NB4 (cell line): ENCODE measurements at regions not wholly inside any gene's neighbourhood (a gene's known extent, or its start where the extent isn't known, plus 50 kb on each side); places are given as distances from the start of the nearest gene placed in this dataset.
"Not testable (repeated sequence)": the region's sequence is repeated elsewhere in the genome, so short reads cannot be mapped to it uniquely, and the experiment has no call there.

Experiments
- DNase-seq: peaks from one replicate; pipeline ENCODE4 v3.0.0; 2010; ENCODE audit warnings: low read depth
- H3K4me3 ChIP-seq: one replicate; pipeline ENCODE4 v1.5.1; 2011; ENCODE audit warnings: mild to moderate bottlenecking, low read depth, low read length, moderate library complexity
- MYC ChIP-seq: IDR thresholded peaks from 2 replicates; pipeline ENCODE4 v1.6.1; 2011; ENCODE audit warnings: low read depth, low read length
- POLR2A ChIP-seq: IDR thresholded peaks from 2 replicates; pipeline ENCODE4 v1.6.1; 2011; ENCODE audit warnings: mild to moderate bottlenecking; ENCODE audit not compliant: insufficient read length; ENCODE audit errors: extremely low read depth
- TF ChIP-seq, protein P1 (sequence below): IDR thresholded peaks from one replicate; pipeline ENCODE4 v1.5.1; 2012; ENCODE audit warnings: low read depth, low read length
- TF ChIP-seq, protein P2 (sequence below): IDR thresholded peaks from 2 replicates; pipeline ENCODE4 v1.6.1; 2011; ENCODE audit warnings: low read depth, low read length

DNA sequence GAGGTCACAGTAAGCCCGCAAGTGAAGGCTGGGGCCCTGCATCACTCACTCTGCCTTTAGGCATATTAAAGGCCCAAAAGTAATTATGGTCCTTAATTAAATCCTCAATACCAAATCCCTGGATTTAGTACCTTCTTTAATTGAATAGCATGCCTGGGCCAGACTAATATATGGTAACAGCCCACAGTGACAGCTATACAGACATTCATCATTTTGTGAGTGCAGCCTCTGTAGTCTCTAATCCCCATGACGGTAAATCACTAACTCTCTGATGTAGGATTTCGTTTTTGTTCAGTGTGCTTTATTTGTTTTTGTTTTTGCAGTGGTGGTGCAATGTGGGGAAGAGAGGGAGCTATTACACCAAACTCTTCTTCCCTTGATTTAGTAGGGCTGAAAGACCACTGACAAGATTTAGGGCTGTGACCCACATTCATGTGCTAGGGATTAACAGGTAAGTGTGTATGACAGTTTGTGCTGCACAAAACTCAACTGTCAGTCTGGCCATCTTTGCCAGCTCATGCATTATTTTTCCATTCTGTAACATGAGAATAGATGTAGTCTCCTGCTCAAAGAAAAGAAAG, 60.6 kb upstream of the SLC39A8 start:
- TF ChIP-seq, protein P1, sequence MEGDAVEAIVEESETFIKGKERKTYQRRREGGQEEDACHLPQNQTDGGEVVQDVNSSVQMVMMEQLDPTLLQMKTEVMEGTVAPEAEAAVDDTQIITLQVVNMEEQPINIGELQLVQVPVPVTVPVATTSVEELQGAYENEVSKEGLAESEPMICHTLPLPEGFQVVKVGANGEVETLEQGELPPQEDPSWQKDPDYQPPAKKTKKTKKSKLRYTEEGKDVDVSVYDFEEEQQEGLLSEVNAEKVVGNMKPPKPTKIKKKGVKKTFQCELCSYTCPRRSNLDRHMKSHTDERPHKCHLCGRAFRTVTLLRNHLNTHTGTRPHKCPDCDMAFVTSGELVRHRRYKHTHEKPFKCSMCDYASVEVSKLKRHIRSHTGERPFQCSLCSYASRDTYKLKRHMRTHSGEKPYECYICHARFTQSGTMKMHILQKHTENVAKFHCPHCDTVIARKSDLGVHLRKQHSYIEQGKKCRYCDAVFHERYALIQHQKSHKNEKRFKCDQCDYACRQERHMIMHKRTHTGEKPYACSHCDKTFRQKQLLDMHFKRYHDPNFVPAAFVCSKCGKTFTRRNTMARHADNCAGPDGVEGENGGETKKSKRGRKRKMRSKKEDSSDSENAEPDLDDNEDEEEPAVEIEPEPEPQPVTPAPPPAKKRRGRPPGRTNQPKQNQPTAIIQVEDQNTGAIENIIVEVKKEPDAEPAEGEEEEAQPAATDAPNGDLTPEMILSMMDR = no peak
- TF ChIP-seq MYC = no peak
- TF ChIP-seq, protein P2, sequence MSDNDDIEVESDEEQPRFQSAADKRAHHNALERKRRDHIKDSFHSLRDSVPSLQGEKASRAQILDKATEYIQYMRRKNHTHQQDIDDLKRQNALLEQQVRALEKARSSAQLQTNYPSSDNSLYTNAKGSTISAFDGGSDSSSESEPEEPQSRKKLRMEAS = no peak
- TF ChIP-seq POLR2A = no peak
- no peak overlapping the region for H3K4me3 ChIP-seq
- no peak for DNase-seq

DNA sequence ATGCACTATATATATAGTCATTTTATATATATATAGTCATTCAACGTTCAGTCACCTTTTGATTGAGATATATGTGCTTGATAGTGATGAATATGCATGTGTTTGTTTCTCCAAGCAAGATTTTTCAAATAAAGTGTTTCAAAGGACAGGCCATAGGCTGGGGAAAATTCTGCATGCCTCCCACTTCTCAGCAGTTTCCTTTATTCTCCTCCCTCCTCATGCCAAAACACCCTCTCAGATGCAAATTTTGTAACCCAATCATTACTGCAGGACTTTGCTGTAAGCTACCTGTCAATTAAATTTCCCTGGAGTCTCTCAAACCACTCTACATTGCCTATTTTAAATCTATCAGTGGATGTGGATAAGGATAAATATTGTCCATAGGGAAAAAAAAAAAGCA, 65.6 kb upstream of the SLC39A8 start:
- not testable (repeated sequence) for DNase-seq, H3K4me3 ChIP-seq

DNA sequence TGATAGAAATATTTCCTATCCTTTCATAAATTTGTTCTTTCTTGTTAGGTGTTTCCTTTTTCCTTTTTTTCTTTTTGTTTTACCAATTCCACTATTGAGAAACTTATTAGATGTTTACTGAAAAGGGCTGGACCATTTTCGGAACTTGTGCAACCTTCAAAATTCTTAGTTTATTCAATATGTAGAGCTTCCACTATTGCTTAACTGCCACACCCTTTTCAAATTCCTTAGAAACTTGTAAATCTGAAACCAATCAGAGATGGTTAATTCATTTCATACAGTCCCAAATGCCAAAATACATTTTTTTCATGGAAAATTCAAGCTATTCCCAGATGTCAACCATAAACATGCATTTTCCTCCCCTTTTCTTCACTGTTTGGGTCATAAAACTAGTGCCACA, 66.1 kb upstream of the SLC39A8 start:
- no peak overlapping the region for H3K4me3 ChIP-seq
- TF ChIP-seq, protein P1 = no peak
- TF ChIP-seq MYC (no peak), POLR2A (no peak)
- TF ChIP-seq, protein P2 = no peak
- no peak for DNase-seq

DNA sequence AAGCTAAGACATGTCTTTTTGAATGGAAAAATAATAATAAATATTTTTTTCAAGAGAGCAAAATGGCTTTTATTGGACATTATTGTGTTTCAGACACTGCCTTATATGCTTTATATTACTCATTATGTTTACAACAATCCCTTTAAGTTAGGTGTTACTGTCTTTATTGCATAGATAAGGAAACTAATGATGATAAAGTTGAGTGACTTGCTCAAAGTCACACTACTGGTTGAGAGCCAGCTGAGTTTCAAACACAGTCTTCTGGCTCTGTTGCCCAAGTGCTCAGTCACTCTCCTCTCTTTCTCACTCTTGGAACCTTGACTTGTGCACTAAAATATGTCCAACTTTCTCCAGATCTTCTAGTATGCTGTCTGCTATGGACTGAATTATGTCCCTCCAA, 71.5 kb upstream of the SLC39A8 start:
- DNase-seq = no peak
- H3K4me3 ChIP-seq = no peak overlapping the region
- TF ChIP-seq MYC = no peak
- TF ChIP-seq POLR2A = no peak
- TF ChIP-seq, protein P2 = no peak
- TF ChIP-seq, protein P1 = no peak

DNA sequence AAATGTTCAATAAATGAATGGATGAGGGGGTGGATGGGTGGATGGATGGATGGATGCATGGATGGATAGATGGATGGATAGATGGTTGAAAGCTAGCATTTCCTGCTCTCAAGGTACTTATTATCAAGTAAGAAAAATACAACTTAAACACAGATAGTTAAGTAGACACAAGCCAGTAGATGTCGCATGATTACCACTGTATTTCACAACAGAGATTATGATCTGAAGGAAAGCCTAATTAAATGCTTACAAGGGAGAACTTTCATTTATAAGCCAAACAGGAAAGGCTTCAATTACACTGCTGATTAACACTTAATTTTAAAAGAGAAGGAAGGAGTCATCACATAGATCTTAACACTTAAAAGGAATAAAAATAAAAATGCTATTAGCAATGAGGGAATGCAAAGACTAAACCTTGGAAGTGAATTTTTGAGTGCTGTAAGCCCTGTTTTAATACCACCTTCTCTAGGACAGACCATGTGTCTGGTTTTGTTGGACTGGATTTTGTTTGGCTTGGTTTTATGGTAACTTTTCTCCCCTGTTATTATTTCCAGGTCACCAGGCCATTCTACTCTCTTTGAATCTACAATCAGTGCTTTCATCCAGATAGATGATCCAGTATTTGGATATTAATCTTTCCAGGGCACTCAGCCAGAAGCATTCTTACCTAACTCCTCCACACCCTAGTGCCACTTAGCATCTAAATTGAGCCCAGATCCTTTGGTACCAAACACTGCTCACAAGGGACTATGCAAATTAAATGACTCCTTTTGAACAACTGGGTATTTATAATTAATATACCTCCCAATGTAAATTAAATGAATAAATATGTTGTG, 75.5 kb upstream of the SLC39A8 start:
- DNase-seq = peak; percentile 59
- H3K4me3 ChIP-seq = no peak overlapping the region
- TF ChIP-seq POLR2A (no peak), MYC (no peak)
- TF ChIP-seq, protein P1 = no peak
- TF ChIP-seq, protein P2 = no peak

DNA sequence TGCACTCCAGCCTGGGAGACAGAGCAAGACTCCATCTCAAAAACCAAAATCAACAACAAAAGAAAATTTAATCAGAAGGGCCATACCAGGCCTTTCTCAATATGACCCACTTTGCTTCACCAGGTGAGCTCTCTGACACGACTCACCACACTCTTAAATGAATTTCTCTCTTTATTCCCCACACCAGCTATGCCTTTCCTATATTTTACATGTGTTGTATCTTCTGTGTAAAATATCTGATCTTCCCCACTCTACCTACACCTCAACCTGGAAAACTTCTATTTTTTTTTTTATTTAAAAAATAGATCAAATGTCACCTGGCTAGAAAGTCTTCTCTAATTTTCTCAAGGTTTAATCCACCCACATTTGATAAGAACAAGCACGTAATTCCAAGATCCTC, 77.6 kb upstream of the SLC39A8 start:
- H3K4me3 ChIP-seq = no peak overlapping the region
- TF ChIP-seq POLR2A = no peak
- TF ChIP-seq, protein P1 = no peak
- TF ChIP-seq, protein P2 = no peak
- no peak for TF ChIP-seq MYC
- DNase-seq = no peak
